ENCODE measurements at regions not wholly inside any gene's neighbourhood (a gene's known extent, or its start where the extent isn't known, plus 50 kb on each side); places are given as distances from the start of the nearest gene placed in this dataset.

- ATAC-seq (ENCODE audit: low FRiP score) (no peak), DNase-seq (ENCODE audit: low spot score) (no peak)
- TF ChIP-seq CTCF (IDR thresholded peaks at IDR 0.05) = no peak
Measured at GRCh38 chr14:97177635-97178034, 380.5 kb downstream of the VRK1 start.

- ATAC-seq (ENCODE audit: low FRiP score) (no peak), DNase-seq (ENCODE audit: low spot score) (no peak)
- no peak for TF ChIP-seq CTCF (IDR thresholded peaks at IDR 0.05)
Measured at GRCh38 chr14:97178781-97179180, 381.6 kb downstream of the VRK1 start.

- no peak for DNase-seq (ENCODE audit: low spot score)
- no peak for TF ChIP-seq CTCF (IDR thresholded peaks at IDR 0.05)
Measured at GRCh38 chr14:97179573-97179972, 382.4 kb downstream of the VRK1 start.

GRCh38 chr14:97180304-97181200, 383.4 kb downstream of the VRK1 start:
- ATAC-seq (ENCODE audit: low FRiP score) (no peak), DNase-seq (ENCODE audit: low spot score) (no peak)
- no peak for TF ChIP-seq CTCF (IDR thresholded peaks at IDR 0.05)

More at GRCh38 chr14:97179573-97179972, 382.4 kb downstream of the VRK1 start:
- ATAC-seq (ENCODE audit: low FRiP score) = no peak

- no peak for TF ChIP-seq CTCF (IDR thresholded peaks at IDR 0.05)
- ATAC-seq (ENCODE audit: low FRiP score) (no peak), DNase-seq (ENCODE audit: low spot score) (no peak)
Measured at GRCh38 chr14:97185186-97185585, 388.0 kb downstream of the VRK1 start.

GRCh38 chr14:97187916-97188315, 390.7 kb downstream of the VRK1 start:
- DNase-seq (ENCODE audit: low spot score) = no peak
- no peak for ATAC-seq (ENCODE audit: low FRiP score)
- no peak for TF ChIP-seq CTCF (IDR thresholded peaks at IDR 0.05)

- no peak for TF ChIP-seq CTCF (IDR thresholded peaks at IDR 0.05)
- ATAC-seq (ENCODE audit: low FRiP score) (no peak), DNase-seq (ENCODE audit: low spot score) (no peak)
Measured at GRCh38 chr14:97196336-97196735, 399.2 kb downstream of the VRK1 start.

All from omental fat pad (tissue), 3 donors.